Immature natural killer cell (primary cell): ENCODE measurements at regions not wholly inside any gene's neighbourhood (a gene's known extent, or its start where the extent isn't known, plus 50 kb on each side); places are given as distances from the start of the nearest gene placed in this dataset.

Source experiments
- DNase-seq, 3 donors: peaks; one replicate each; pipeline ENCODE4 v3.0.0; 2022; ENCODE audit warnings: mixed read lengths in 1 of 3
- H3K27ac Mint-ChIP-seq, 6 donors: one replicate each; pipeline ENCODE4 v1.8.0; 2020; ENCODE audit warnings: mixed read lengths in 6 of 6, mild to moderate bottlenecking in 5 of 6, inconsistent platforms in 4 of 6, moderate library complexity in 3 of 6
- H3K27me3 Mint-ChIP-seq, 3 donors: one replicate each; pipeline ENCODE4 v1.8.0; 2020 to 2021; ENCODE audit warnings: low read depth in 3 of 3, mild to moderate bottlenecking in 3 of 3, mixed read lengths in 3 of 3, moderate library complexity in 3 of 3, inconsistent platforms in 1 of 3
- H3K36me3 Mint-ChIP-seq, 3 donors: one replicate each; pipeline ENCODE4 v1.8.0; 2020; ENCODE audit warnings: mixed read lengths in 3 of 3, inconsistent platforms in 2 of 3, mild to moderate bottlenecking in 2 of 3
- H3K4me1 Mint-ChIP-seq, 2 donors: one replicate each; pipeline ENCODE4 v1.8.0; 2020; ENCODE audit warnings: inconsistent platforms in 2 of 2, mild to moderate bottlenecking in 2 of 2, mixed read lengths in 2 of 2, moderate library complexity in 1 of 2
- H3K4me3 Mint-ChIP-seq, 5 donors: one replicate each; pipeline ENCODE4 v1.8.0; 2020; ENCODE audit warnings: mild to moderate bottlenecking in 5 of 5, mixed read lengths in 5 of 5, inconsistent platforms in 3 of 5, moderate library complexity in 3 of 5
- H3K9me3 Mint-ChIP-seq, 6 donors: one replicate each; pipeline ENCODE4 v1.8.0; 2020; ENCODE audit warnings: mild to moderate bottlenecking in 6 of 6, mixed read lengths in 6 of 6, inconsistent platforms in 4 of 6, moderate library complexity in 3 of 6

GRCh38 chr1:61627365-61627764, 97.6 kb downstream of the TM2D1 start:
- Mint-ChIP-seq H3K27me3 (peaks cover 0 to 8% (median 2%) of the 10 kb centered on the region in 3 donors), H3K9me3 (peaks cover 0 to 2% (median 0%) of the 10 kb centered on the region in 6 donors), H3K27ac (no peak overlapping the region), H3K36me3 (no peaks in the 10 kb centered on the region), H3K4me3 (no peak overlapping the region), H3K4me1 (no peaks in the 10 kb centered on the region)
- no peak for DNase-seq

GRCh38 chr1:61626816-61627215, 98.1 kb downstream of the TM2D1 start:
- Mint-ChIP-seq H3K27ac (no peak overlapping the region), H3K9me3 (peaks cover 0 to 2% (median 0%) of the 10 kb centered on the region in 6 donors), H3K4me1 (no peaks in the 10 kb centered on the region), H3K27me3 (peaks cover 1 to 8% (median 2%) of the 10 kb centered on the region in 3 donors), H3K36me3 (no peaks in the 10 kb centered on the region), H3K4me3 (no peak overlapping the region)
- DNase-seq: no peak

GRCh38 chr1:61623852-61624251, 101.1 kb downstream of the TM2D1 start:
- Mint-ChIP-seq H3K27me3 (peaks cover 1 to 5% (median 2%) of the 10 kb centered on the region in 3 donors), H3K9me3 (no peaks in the 10 kb centered on the region), H3K4me3 (no peak overlapping the region), H3K27ac (no peak overlapping the region), H3K4me1 (no peaks in the 10 kb centered on the region), H3K36me3 (no peaks in the 10 kb centered on the region)
- DNase-seq: no peak

DNA sequence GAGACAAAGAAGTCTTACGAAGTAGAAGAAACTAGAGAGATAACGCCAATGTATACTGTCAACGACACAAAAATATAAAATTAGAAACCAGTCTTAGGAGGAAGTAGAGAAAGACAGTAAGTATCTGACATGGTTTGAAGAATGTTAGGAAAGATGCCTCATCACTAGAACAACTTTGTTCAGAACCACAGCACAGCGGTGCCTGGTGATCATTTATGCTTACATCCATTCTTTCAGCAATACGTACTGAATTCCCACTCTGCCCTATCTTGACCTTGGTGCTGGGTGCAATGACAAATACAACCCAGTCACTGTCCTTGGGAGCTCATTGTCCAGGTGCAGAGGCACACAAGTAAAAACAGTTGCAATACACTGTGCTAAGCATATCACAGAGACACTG, 104.4 kb downstream of the TM2D1 start:
- H3K9me3 Mint-ChIP-seq: no peaks in the 10 kb centered on the region
- no peak overlapping the region for H3K27ac Mint-ChIP-seq
- no peaks in the 10 kb centered on the region for H3K36me3 Mint-ChIP-seq
- no peak overlapping the region for H3K4me3 Mint-ChIP-seq
- no peaks in the 10 kb centered on the region for H3K4me1 Mint-ChIP-seq
- peaks cover 1 to 5% (median 4%) of the 10 kb centered on the region in 3 donors for H3K27me3 Mint-ChIP-seq
- no peak for DNase-seq

DNA sequence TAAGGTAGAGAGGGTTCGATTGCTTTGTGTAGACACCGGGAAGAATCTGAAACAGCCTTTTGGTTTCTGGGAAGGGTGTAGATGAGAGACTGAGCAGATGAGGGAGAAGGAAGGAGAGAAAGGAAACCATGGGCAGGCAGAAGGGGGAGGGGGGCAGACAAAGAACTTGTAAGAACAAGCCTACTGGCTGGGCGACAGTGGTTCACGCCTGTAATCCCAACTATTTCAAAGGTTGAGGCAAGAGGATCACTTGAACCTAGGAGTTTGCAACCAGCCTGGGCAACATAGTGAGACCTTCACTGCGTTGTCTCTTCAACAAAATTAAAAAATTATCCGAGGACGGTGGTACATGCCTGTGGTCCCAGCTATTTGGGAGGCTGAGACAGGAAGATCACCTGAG, 106.2 kb downstream of the TM2D1 start:
- H3K4me3 Mint-ChIP-seq: no peak overlapping the region
- no peak overlapping the region for H3K27ac Mint-ChIP-seq

DNA sequence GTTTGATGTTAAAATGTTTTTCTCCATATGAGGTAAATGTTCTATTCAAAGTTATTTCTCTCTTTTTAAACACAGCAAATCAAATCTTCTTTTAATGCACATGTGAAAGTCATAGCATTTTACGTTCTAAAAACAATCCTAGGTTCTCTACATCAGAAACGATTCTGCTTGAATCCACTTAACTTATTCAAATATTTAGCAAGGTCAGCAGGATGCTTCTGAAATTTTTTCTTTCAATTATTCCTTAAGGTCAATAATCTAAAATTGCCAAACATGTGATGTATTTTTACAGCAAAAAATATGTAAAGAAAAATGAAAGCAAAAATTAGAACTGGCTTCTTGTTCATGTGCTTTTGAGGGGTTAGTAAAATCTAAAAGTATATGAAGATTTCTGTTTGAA, 106.7 kb downstream of the TM2D1 start:
- H3K4me1 Mint-ChIP-seq: no peaks in the 10 kb centered on the region
- H3K27me3 Mint-ChIP-seq: peaks cover 0 to 3% (median 2%) of the 10 kb centered on the region in 3 donors
- no peak for DNase-seq
- H3K36me3 Mint-ChIP-seq: no peaks in the 10 kb centered on the region
- no peaks in the 10 kb centered on the region for H3K9me3 Mint-ChIP-seq
- no peak overlapping the region for H3K4me3 Mint-ChIP-seq
- no peak overlapping the region for H3K27ac Mint-ChIP-seq

More for the DNA sequence above, 106.2 kb downstream of the TM2D1 start:
- Mint-ChIP-seq H3K36me3 (no peaks in the 10 kb centered on the region), H3K27me3 (peaks cover 2 to 5% (median 3%) of the 10 kb centered on the region in 3 donors), H3K4me1 (no peaks in the 10 kb centered on the region), H3K9me3 (no peaks in the 10 kb centered on the region)
- DNase-seq: no peak

DNA sequence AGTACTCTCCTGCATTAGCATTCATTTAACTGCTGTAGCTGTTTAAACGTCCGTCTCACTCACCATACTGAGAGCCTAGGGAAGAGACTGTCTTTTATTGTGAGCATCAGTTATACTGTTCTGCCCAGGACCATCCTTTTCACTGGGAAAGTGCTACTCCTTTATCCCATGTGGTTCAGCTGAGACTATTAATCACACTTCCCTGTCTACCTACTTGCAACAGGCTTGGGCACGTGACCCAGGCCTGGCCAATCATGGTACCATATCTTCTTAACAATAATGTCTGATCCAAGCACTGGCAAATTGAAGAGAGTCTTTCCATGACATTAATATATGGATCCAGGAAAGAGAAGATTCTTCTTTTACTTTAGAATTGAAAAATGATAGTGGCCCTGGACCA, 108.1 kb downstream of the TM2D1 start:
- Mint-ChIP-seq H3K36me3 (no peaks in the 10 kb centered on the region), H3K4me3 (no peak overlapping the region), H3K27ac (no peak overlapping the region), H3K27me3 (peaks cover 0 to 2% (median 1%) of the 10 kb centered on the region in 3 donors), H3K9me3 (no peaks in the 10 kb centered on the region), H3K4me1 (no peaks in the 10 kb centered on the region)
- DNase-seq: no peak

GRCh38 chr1:61612602-61613001, 112.3 kb downstream of the TM2D1 start:
- Mint-ChIP-seq H3K27ac (no peak overlapping the region), H3K4me1 (no peaks in the 10 kb centered on the region), H3K9me3 (no peaks in the 10 kb centered on the region), H3K4me3 (no peak overlapping the region), H3K27me3 (peaks cover 0 to 2% (median 1%) of the 10 kb centered on the region in 3 donors), H3K36me3 (no peaks in the 10 kb centered on the region)
- no peak for DNase-seq

GRCh38 chr1:61609040-61609439, 115.9 kb downstream of the TM2D1 start:
- DNase-seq: no peak
- no peak overlapping the region for H3K4me3 Mint-ChIP-seq
- no peaks in the 10 kb centered on the region for H3K36me3 Mint-ChIP-seq
- no peak overlapping the region for H3K27ac Mint-ChIP-seq
- no peaks in the 10 kb centered on the region for H3K4me1 Mint-ChIP-seq
- H3K27me3 Mint-ChIP-seq: peaks cover 0 to 3% (median 0%) of the 10 kb centered on the region in 3 donors
- no peaks in the 10 kb centered on the region for H3K9me3 Mint-ChIP-seq

DNA sequence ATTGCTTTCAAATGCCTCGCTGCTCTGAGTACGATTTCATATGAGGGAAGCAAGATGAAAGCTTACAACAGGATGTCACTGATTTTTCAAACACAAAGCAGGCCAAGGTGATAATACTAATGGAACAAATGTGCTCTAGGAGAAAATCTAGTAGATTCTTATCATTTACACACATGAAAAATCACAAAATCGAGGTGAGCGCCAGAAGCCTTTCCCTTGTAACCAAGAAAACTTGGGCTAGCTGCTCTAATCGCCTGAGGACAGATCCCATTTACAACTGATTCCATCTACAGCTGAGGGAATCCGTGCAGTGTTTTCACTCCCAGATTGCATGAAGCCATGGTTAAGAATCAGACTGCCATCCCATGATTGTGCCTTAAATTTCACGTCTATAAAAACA, 117.5 kb downstream of the TM2D1 start:
- no peaks in the 10 kb centered on the region for H3K9me3 Mint-ChIP-seq
- H3K4me3 Mint-ChIP-seq: no peak overlapping the region
- no peaks in the 10 kb centered on the region for H3K36me3 Mint-ChIP-seq
- no peaks in the 10 kb centered on the region for H3K4me1 Mint-ChIP-seq
- no peak overlapping the region for H3K27ac Mint-ChIP-seq
- H3K27me3 Mint-ChIP-seq: peaks cover 0 to 3% (median 0%) of the 10 kb centered on the region in 3 donors
- DNase-seq: no peak

DNA sequence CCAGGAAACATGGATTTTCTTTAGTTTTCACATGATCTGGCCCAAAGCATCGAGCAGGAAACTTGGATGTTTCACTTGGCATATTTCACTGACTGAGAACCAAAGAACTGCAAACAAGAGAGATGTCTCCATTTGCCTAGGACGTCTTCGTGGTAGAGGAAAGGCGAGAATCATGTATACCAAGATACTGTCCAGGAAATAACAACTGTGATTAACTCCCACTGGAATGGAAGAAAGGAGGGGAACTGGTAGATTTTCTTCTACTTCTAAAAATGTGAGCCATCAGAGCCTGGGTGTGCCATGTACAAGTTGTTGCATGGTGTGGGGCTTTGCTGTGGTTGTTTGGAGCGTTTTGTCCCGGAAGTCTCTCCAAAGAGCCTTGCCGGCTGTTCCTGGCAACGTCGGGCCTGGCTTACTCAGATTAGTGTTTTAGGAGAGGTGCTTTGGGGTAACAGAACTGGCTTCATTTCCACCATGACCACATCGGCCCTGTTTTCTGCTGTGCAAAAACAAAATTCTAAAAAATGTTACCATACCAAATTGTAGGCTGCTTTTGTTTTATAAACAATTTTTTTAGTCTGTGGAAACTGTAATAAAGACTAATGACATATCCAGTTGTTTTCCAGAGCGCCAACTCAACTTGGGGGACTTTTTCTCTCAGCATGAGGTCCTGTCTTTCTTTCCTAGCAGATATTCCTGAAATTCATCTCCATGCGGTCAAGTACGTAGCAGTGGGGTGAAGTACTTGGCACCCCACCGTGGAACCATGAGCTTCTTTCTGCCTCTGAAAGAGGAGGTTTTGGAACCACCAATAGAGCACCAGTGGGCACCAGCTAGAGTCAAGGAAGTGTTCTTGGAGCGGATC, 118.3 kb downstream of the TM2D1 start:
- no peaks in the 10 kb centered on the region for H3K36me3 Mint-ChIP-seq
- peaks cover 0 to 6% (median 2%) of the 10 kb centered on the region in 3 donors for H3K27me3 Mint-ChIP-seq
- DNase-seq: no peak
- no peaks in the 10 kb centered on the region for H3K9me3 Mint-ChIP-seq
- H3K4me3 Mint-ChIP-seq: no peak overlapping the region
- no peak overlapping the region for H3K27ac Mint-ChIP-seq
- H3K4me1 Mint-ChIP-seq: no peaks in the 10 kb centered on the region

- no peaks in the 10 kb centered on the region for H3K9me3 Mint-ChIP-seq
- H3K4me3 Mint-ChIP-seq: no peak overlapping the region
- H3K36me3 Mint-ChIP-seq: no peaks in the 10 kb centered on the region
- H3K27me3 Mint-ChIP-seq: peaks cover 0 to 9% (median 2%) of the 10 kb centered on the region in 3 donors
- DNase-seq: no peak
- no peak overlapping the region for H3K27ac Mint-ChIP-seq
- H3K4me1 Mint-ChIP-seq: no peaks in the 10 kb centered on the region
Measured at GRCh38 chr1:61605607-61606321, 119.2 kb downstream of the TM2D1 start.

DNA sequence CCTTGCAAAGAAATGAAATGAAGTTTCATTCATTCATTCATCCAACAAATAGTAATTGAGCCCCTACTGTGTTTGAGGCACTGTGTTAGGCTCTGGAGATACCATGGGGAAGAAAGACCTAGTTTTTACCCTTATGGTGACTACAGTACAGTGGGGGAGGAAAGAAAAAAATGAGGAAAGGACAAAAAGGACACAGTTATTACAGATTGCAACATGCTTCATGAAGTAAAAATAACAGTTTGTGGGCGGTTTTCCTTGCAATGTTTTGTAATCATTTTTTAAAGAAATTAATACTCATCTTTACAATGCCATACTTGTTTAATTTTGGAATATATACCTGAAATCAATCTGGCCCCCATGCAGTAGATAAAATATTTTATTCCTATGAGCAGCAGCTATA, 120.3 kb downstream of the TM2D1 start:
- Mint-ChIP-seq H3K27ac (no peak overlapping the region), H3K27me3 (peaks cover 0 to 9% (median 2%) of the 10 kb centered on the region in 3 donors), H3K4me3 (no peak overlapping the region), H3K36me3 (no peaks in the 10 kb centered on the region), H3K4me1 (no peaks in the 10 kb centered on the region), H3K9me3 (no peaks in the 10 kb centered on the region)
- DNase-seq: no peak

DNA sequence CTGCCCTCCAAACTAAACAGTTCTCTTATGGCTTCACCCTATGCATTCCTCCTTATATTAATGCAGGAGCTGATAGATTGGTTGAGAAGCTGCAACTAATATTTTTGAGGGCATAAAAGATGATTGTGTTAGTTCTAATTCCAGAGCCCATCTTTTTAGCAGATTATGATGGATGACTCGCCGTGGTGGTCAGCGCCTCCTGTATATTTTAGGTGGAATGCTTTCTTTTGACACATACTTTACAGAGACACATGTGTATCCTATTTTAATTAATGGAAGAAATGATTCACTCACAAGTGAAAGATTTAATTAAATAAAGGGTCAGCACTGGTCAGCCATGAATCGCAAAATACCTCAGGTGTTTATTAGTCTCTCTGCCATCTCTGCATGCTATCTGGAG, 120.7 kb downstream of the TM2D1 start:
- Mint-ChIP-seq H3K9me3 (no peaks in the 10 kb centered on the region), H3K4me3 (no peak overlapping the region), H3K36me3 (no peaks in the 10 kb centered on the region), H3K27me3 (peaks cover 0 to 9% (median 2%) of the 10 kb centered on the region in 3 donors), H3K4me1 (no peaks in the 10 kb centered on the region), H3K27ac (no peak overlapping the region)
- no peak for DNase-seq
